Fibroblast of lung (primary cell): ENCODE measurements at regions not wholly inside any gene's neighbourhood (a gene's known extent, or its start where the extent isn't known, plus 50 kb on each side); places are given as distances from the start of the nearest gene placed in this dataset.

ENCODE experiments used
- DNase-seq, 2 donors: peaks; one replicate each; pipeline versions ENCODE4 v3.0.0 to v3.0.0-alpha.2; 2010; ENCODE audit warnings: low read depth in 2 of 2
- H2AFZ ChIP-seq: 2 replicates; pipeline ENCODE4 v1.5.1; 2012; ENCODE audit warnings: low read length, control low read depth, inconsistent platforms
- H3K27ac ChIP-seq: 2 replicates; pipeline ENCODE4 v1.5.1; 2011; ENCODE audit warnings: low read length, control low read depth; ENCODE audit not compliant: insufficient read depth
- H3K27me3 ChIP-seq: 2 replicates; pipeline ENCODE4 v1.5.1; 2011; ENCODE audit warnings: mild to moderate bottlenecking, low read length; ENCODE audit not compliant: control insufficient read depth, insufficient read depth
- H3K36me3 ChIP-seq: 2 replicates; pipeline ENCODE4 v1.5.1; 2011; ENCODE audit warnings: low read length; ENCODE audit not compliant: control insufficient read depth, insufficient read depth
- H3K4me1 ChIP-seq: 2 replicates; pipeline ENCODE4 v1.5.1; 2011; ENCODE audit warnings: low read length; ENCODE audit not compliant: control insufficient read depth, insufficient read depth; ENCODE audit errors: extremely low read depth
- H3K4me2 ChIP-seq: 2 replicates; pipeline ENCODE4 v1.5.1; 2011; ENCODE audit warnings: low read length, control low read depth; ENCODE audit not compliant: insufficient read depth; ENCODE audit errors: extremely low read depth
- H3K4me3 ChIP-seq, 4 experiments: fragments of 200-600 bp in 1 of 4; sonication (generic) in 1 of 4; replicated peaks in 1 of 4; 2 replicates each; pipeline ENCODE4 v1.5.1; 2011 to 2016; ENCODE audit warnings: low read length in 4 of 4, low read depth in 3 of 4, mild to moderate bottlenecking in 3 of 4, control low read depth in 2 of 4, inconsistent platforms in 1 of 4, mixed read lengths in 1 of 4; ENCODE audit not compliant: insufficient read depth in 1 of 4; ENCODE audit errors: control extremely low read depth in 1 of 4
- H3K79me2 ChIP-seq: 2 replicates; pipeline ENCODE4 v1.5.1; 2012; ENCODE audit warnings: mild to moderate bottlenecking, low read length, inconsistent platforms; ENCODE audit not compliant: control insufficient read depth, insufficient read depth
- H3K9ac ChIP-seq: 2 replicates; pipeline ENCODE4 v1.5.1; 2011; ENCODE audit warnings: mild to moderate bottlenecking, low read length, control low read depth; ENCODE audit not compliant: insufficient read depth
- H3K9me3 ChIP-seq: 2 replicates; pipeline ENCODE4 v1.5.1; 2012; ENCODE audit warnings: low read depth, low read length; ENCODE audit not compliant: control insufficient read depth, insufficient read depth
- H4K20me1 ChIP-seq: 2 replicates; pipeline ENCODE4 v1.5.1; 2011; ENCODE audit warnings: low read length; ENCODE audit not compliant: control insufficient read depth, insufficient read depth; ENCODE audit errors: extremely low read depth
- CTCF ChIP-seq, 2 donors: IDR thresholded peaks in 1 of 2; conservative IDR thresholded peaks in 1 of 2; 1 replicate in 1 of 2; 2 replicates in 1 of 2; pipeline ENCODE4 v1.5.1; 2011 to 2012; ENCODE audit warnings: low read length in 2 of 2, control low read depth in 1 of 2, inconsistent platforms in 1 of 2, low read depth in 1 of 2, mild to moderate bottlenecking in 1 of 2
- EZH2 ChIP-seq: IDR thresholded peaks from 2 replicates; pipeline ENCODE4 v1.5.1; 2012; ENCODE audit warnings: low read length, control low read depth, mild to moderate bottlenecking; ENCODE audit errors: missing control alignments

GRCh38 chr2:11919953-11920352 lies 173.5 kb downstream of the LPIN1 start:
- no peak for DNase-seq
- no peaks in the 10 kb centered on the region for H4K20me1 ChIP-seq
- H2AFZ ChIP-seq: no peak overlapping the region
- TF ChIP-seq EZH2: no peak
- TF ChIP-seq CTCF (conservative IDR thresholded peaks at IDR 0.05 in 1 of 2, IDR thresholded peaks at IDR 0.05 in 1 of 2; ENCODE audit: low read depth in 1 of 2, low read length in 2 of 2): no peak
- no peak overlapping the region for H3K4me3 ChIP-seq
- no peak overlapping the region for H3K4me2 ChIP-seq
- H3K9me3 ChIP-seq: no peaks in the 10 kb centered on the region
- no peak overlapping the region for H3K9ac ChIP-seq
- no peaks in the 10 kb centered on the region for H3K79me2 ChIP-seq
- no peaks in the 10 kb centered on the region for H3K4me1 ChIP-seq
- H3K27me3 ChIP-seq: no peaks in the 10 kb centered on the region
- H3K36me3 ChIP-seq: no peaks in the 10 kb centered on the region
- H3K27ac ChIP-seq: no peak overlapping the region

- Histone ChIP-seq H3K9ac (no peak overlapping the region), H3K27ac (no peak overlapping the region), H2AFZ (no peak overlapping the region), H3K79me2 (no peaks in the 10 kb centered on the region), H3K27me3 (no peaks in the 10 kb centered on the region), H3K36me3 (no peaks in the 10 kb centered on the region), H3K4me3 (no peak overlapping the region), H3K4me1 (no peaks in the 10 kb centered on the region), H3K4me2 (no peak overlapping the region), H3K9me3 (no peaks in the 10 kb centered on the region), H4K20me1 (no peaks in the 10 kb centered on the region)
- TF ChIP-seq EZH2 (no peak), CTCF (conservative IDR thresholded peaks at IDR 0.05 in 1 of 2, IDR thresholded peaks at IDR 0.05 in 1 of 2; ENCODE audit: low read depth in 1 of 2, low read length in 2 of 2) (no peak)
- DNase-seq: no peak
These were observed 174.7 kb downstream of the LPIN1 start for GRCh38 chr2:11920993-11921583.

- H3K36me3 ChIP-seq: no peaks in the 10 kb centered on the region
- no peaks in the 10 kb centered on the region for H3K9me3 ChIP-seq
- H3K4me3 ChIP-seq: no peak overlapping the region
- H2AFZ ChIP-seq: no peak overlapping the region
- no peaks in the 10 kb centered on the region for H3K4me1 ChIP-seq
- H4K20me1 ChIP-seq: no peaks in the 10 kb centered on the region
- no peak overlapping the region for H3K27ac ChIP-seq
- TF ChIP-seq CTCF (conservative IDR thresholded peaks at IDR 0.05 in 1 of 2, IDR thresholded peaks at IDR 0.05 in 1 of 2; ENCODE audit: low read depth in 1 of 2, low read length in 2 of 2) (no peak), EZH2 (no peak)
- no peak overlapping the region for H3K9ac ChIP-seq
- no peaks in the 10 kb centered on the region for H3K27me3 ChIP-seq
- H3K4me2 ChIP-seq: no peak overlapping the region
- no peaks in the 10 kb centered on the region for H3K79me2 ChIP-seq
- DNase-seq: no peak
These were observed 175.9 kb downstream of the LPIN1 start for GRCh38 chr2:11922294-11922693.
